HG03442 (cell line): ENCODE measurements at regions not wholly inside any gene's neighbourhood (a gene's known extent, or its start where the extent isn't known, plus 50 kb on each side); places are given as distances from the start of the nearest gene placed in this dataset.
"Not testable (repeated sequence)": the region's sequence is repeated elsewhere in the genome, so short reads cannot be mapped to it uniquely, and the experiment has no call there.

Source experiments
- ATAC-seq: cut with Tn5 transposase; IDR thresholded peaks from one replicate; pipeline ENCODE4 v1.9.1; 2021; ENCODE audit warnings: mild to moderate bottlenecking, moderate library complexity; ENCODE audit not compliant: unreplicated experiment

DNA sequence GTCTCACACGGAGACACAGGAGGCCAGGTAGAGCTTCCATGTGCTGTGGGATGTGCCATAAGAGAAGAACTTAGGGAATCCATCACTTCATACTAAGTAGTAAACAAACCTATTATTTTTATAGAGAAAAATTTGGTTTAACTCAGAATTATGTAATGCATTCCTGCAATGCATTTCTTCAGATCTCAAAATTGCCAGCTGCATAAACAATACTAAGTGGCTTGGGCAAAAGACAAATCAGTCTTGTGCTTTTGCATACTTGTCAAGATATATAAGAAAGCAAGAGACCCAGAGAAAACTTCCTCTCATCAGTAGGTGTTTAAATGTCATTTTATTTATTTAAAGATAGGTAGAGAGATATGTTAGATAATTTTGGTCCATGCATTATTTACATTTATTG is 382.1 kb upstream of the CTSO start:
- ATAC-seq = no peak

DNA sequence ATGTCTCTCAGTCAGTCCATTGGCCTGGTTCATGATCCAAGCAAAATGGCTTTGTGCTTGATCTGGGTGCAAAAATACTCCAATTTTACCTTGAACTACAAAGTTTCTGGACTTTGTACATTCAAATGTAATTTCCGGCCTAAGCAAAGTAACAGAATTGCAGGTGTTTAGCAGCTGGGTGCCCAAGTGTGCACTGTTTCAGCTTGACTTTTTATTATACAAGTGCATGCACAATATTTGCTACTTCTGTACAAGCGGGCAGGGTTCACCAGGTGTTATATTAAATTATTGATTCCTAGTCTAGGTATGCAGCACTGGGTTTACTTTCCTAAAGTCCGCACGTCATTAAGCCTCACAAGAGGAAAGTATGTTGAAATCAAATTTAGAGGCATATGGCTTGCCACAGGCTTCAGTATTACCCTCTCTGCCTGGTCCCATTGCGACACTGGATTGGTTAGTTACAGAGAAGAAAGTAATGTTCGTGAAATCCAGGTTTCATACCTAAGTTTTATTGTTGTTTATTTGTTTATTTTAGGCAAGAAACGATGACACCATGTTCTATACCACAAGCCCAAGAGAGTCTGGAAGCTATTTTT is 376.9 kb upstream of the CTSO start:
- ATAC-seq = no peak

DNA sequence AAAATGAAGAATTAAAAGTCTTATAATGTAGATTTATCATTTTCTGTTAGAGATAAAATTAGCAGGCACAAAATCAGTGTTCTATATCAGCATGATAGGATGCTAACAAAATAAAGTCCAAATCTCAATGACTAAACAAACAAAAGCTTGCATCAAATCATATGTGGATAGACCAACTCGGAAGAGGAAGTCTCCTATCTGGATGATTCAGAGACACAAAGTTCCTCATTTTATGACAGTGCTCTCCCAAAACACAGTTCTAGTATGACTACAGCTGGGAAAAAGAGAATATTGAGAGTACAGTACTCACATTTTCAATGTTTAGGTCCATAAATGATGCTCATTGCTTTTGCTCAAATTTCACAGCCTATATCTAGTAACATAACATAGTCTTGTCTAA is 376.1 kb upstream of the CTSO start:
- ATAC-seq = no peak

DNA sequence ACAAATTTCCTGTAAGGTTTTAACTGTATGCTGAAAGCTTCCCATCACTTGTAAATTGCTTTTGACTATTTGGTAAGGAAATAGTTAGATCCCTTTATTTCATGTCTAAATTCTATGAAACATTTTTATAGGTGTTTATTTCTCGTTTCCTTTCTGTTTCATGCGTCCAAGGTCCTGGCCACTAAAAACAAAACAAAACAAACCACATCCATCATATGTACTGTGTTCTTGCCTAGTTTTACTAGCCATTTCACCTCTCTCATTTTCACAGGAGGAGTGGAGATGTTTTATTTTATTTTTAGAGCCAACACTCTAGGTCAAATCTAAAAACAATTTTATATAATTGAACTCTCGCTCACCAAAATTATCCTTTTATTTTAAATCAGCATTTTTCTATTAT is 375.2 kb upstream of the CTSO start:
- no peak for ATAC-seq

- ATAC-seq = no peak
Observed at GRCh38 chr4:156326246-156326645, 372.6 kb upstream of the CTSO start.

DNA sequence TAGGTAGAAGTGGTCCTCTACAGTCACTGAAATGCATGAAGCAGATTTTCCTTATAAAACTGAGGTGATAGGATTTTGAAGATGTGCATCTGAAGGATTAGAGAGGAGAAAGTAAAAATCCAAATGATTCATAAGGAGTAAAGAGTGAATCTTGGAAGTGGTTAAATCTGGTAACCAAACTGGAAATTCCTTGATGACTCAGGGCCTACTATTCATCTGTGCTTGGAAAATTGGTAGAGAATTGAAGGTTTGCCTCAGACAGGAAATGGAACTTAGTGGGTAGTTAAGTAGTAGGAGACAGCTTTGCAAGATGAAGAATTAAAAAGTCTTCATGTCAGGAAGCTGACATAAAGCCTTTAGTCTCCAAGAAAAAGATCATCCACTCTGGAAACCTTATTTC is 368.9 kb upstream of the CTSO start:
- no peak for ATAC-seq

GRCh38 chr4:156321203-156321602 is 367.5 kb upstream of the CTSO start:
- no peak for ATAC-seq

GRCh38 chr4:156313497-156313896 is 359.8 kb upstream of the CTSO start:
- no peak for ATAC-seq

GRCh38 chr4:156312261-156312847 is 358.7 kb upstream of the CTSO start:
- ATAC-seq = no peak

GRCh38 chr4:156309031-156309430 is 355.4 kb upstream of the CTSO start:
- ATAC-seq = no peak

- ATAC-seq = no peak
Observed at GRCh38 chr4:156303708-156304107, 350.0 kb upstream of the CTSO start.

DNA sequence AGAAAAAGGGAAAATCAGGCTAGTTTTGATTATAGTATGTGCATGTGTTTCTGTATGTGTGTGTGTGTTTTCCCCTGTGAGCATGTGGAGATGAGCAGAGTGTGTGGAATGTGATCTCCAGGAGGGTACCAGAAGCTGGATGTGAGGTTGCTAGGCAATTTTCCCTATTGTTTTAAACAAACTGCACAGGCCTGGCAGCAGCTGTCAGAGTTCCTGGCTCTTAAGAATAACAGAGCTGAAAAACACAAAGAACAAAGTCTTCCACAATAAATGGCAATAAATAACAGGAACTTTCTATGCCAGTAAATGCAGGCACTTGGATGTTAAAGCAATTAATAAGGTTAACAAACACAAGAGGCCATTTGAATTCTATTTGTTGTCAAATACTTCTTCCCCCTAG is 344.6 kb upstream of the CTSO start:
- ATAC-seq = no peak

DNA sequence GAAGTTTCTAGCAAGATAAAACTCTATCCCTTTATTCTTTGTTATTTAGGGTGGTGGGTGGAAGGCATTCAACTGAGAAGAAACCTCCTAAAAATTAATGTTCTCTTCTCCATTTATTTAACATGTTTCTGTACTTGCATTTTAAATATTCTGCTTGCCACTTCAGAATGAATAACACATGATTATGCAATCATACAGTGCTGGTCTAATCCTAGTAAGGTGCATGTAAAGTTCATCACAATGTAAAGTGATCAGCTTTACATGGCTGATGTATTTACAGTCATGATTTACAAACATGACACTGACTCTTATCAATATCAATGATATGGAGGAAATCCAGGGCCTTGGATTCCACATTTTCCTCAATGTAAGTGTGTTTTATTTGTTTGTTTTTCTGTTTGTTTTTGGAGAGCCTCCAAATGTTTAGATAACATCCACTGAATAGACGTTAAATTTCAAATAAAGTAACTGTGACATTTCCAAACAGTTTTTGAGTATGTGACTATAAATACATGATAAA is 342.1 kb upstream of the CTSO start:
- no peak for ATAC-seq

DNA sequence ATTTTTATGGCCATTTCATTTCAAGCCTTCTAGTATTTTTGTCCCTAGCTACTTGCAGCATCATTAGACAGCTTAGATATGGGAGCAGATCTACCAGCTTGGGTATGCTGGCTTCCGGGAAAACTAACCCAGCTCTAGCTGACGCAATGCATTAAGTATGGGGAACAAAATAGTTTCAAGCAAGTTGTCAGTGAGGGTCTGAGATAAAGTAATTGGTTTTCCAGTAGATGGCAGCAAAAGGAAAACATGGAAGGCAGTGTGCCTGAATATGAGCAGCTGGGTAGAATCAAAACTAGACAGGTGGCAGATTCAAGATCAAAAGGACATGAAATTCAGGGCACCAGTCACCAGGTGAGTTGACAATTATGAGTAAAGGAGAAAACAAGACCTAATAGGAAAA is 340.9 kb upstream of the CTSO start:
- ATAC-seq = no peak

- no peak for ATAC-seq
Observed at GRCh38 chr4:156293657-156294297, 340.1 kb upstream of the CTSO start.

DNA sequence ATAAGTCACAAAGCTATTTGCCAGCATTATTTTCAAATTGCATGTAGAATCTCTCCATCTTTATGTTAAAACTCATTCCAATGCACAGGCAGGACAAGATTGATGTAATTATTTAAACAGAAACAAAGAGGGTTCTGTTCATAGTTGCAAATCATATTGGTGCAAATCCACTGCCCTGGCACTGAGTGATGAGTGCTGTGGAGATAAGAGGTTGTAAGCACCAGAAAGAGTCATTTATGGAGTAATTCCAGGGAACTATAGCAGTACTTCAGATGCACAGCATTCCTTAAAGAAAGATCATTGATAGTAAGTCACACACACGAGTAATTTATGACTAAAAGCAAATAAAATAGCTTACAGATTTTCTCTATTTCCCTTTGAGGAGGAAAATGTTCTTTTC is 337.7 kb upstream of the CTSO start:
- no peak for ATAC-seq

- no peak for ATAC-seq
Observed at GRCh38 chr4:156290811-156291210, 337.1 kb upstream of the CTSO start.

DNA sequence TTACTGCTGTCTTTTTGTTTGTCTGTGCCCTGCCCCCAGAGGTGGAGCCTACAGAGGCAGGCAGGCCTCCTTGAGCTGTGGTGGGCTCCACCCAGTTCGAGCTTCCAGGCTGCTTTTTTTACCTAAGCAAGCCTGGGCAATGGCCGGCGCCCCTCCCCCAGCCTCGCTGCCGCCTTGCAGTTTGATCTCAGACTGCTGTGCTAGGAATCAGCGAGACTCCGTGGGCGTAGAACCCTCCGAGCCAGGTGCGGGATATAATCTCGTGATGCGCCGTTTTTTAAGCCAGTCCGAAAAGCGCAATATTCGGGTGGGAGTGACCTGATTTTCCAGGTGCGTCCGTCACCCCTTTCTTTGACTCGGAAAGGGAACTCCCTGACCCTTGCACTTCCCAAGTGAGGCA is 336.4 kb upstream of the CTSO start:
- ATAC-seq = not testable (repeated sequence)

GRCh38 chr4:156280686-156281085 is 327.0 kb upstream of the CTSO start:
- ATAC-seq = no peak

GRCh38 chr4:156265407-156265806 is 311.7 kb upstream of the CTSO start:
- no peak for ATAC-seq

- ATAC-seq = no peak
Observed at GRCh38 chr4:156261230-156261629, 307.6 kb upstream of the CTSO start.

- no peak for ATAC-seq
Observed at GRCh38 chr4:156255230-156256007, 301.8 kb upstream of the CTSO start.
